Stimulated activated CD4-positive, alpha-beta T cell treated with anti-CD3 and anti-CD28 coated beads, TNF-alpha, amount 100 ng/mL, for 1 hour (primary cell): ENCODE measurements at regions not wholly inside any gene's neighbourhood (a gene's known extent, or its start where the extent isn't known, plus 50 kb on each side); places are given as distances from the start of the nearest gene placed in this dataset.

ENCODE experiments used
- DNase-seq, 3 donors: peaks; one replicate each; pipeline ENCODE4 v3.0.0-alpha.2; 2020; ENCODE audit warnings: low read depth in 3 of 3, low spot score in 1 of 3

GRCh38 chr13:30108216-30108912, 199.0 kb downstream of the KATNAL1 start:
- DNase-seq: no peak

DNA sequence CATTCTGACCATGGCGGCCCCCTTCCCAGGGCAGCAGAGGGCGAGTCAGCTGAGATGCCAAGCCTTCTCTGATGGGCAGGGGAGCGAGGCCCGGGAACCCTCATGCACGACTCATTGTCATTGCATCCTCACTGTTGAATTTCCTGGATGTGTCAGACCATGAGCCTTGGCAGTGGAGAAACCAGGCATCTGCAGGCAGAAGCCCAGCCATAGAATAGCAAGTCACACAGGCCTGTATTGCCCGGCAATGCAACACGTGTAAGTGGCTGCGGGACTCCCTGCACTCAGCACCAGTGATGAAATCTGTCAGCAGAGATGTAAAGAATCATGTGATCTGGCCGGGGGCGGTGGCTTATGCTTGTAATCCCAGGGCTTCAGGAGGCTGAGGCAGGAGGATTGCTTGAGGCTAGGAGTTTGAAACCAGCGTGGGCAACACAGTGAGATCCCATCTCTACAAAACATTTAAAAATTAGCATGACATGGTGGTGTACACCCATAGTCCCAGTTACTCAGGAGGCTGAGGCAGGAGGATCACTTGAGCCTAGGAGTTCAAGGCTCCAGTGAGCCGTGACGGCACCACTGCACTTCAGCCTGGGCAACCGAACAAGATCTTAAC, 199.7 kb downstream of the KATNAL1 start:
- no peak for DNase-seq

- no peak for DNase-seq
These were observed 200.2 kb downstream of the KATNAL1 start for GRCh38 chr13:30107121-30107520.

DNA sequence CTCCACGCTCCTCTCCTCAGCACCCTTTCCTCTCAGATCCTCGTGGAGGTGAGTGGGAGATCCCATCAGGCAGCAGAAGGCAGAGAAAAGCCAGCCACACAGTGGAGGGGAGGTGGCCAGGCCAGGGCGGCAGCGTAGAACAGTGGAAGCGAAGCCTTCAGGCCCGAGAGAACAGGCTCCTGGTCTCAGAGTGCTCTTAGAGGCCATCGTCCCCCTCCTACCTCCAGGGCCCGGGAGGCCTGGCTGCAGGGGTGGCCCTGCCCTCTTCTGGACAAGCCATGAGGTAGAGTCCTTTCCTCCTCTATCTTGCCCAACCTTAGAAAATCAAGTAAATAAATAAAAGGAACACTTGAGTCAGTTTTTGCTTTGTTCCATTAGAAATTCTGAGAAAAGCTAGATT, 202.0 kb downstream of the KATNAL1 start:
- DNase-seq: no peak

GRCh38 chr13:30103161-30103840, 204.1 kb downstream of the KATNAL1 start:
- DNase-seq: no peak

GRCh38 chr13:30100226-30100625, 207.1 kb downstream of the KATNAL1 start:
- no peak for DNase-seq

GRCh38 chr13:30097701-30098100, 209.7 kb downstream of the KATNAL1 start:
- DNase-seq: no peak

GRCh38 chr13:30097089-30097488, 210.3 kb downstream of the KATNAL1 start:
- no peak for DNase-seq

GRCh38 chr13:30094015-30094414, 213.3 kb downstream of the KATNAL1 start:
- no peak for DNase-seq

DNA sequence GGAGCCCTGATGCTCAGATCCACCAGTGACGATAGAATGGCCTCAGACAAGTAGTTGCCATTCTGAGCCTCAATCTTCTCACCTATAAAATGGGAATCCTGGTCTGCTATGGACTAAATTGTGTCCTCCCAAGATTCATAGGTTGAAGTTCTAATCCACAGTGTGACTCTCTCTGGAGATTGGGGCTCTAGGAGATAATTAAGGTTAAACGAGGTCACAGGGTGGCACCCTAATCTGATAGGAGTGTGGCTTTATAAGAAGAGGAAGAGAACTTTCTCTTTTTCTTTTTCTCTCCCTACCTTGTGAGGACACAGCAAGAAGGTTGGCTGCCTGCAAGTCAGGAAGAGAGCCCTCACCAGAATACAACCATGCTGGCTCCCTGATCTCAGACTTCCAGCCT, 214.1 kb downstream of the KATNAL1 start:
- DNase-seq: no peak

- no peak for DNase-seq
These were observed 215.7 kb downstream of the KATNAL1 start for GRCh38 chr13:30091691-30092090.

GRCh38 chr13:30091035-30091434, 216.3 kb downstream of the KATNAL1 start:
- DNase-seq: no peak

- DNase-seq: no peak
These were observed 219.0 kb downstream of the KATNAL1 start for GRCh38 chr13:30088312-30088855.

GRCh38 chr13:30085087-30085486, 222.3 kb downstream of the KATNAL1 start:
- DNase-seq: no peak

DNA sequence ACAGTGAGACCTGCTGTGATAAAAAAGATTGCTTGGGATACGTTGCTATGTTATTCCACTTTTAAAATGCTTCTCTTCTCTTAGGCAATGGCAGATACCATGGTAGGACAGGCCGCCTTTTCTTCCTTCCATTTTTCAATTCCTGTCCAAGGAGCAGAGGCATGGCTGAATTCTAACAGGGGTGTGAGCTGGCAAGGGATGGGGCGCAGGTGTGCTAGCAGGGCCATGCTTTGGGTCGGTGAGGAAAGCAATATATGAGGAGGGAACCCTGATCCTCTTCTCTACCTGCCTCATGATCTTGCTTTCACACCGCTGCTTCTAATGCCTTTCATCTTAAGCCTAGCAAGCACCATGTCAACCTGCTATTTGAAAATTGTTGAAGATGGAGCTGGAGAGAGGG, 225.0 kb downstream of the KATNAL1 start:
- DNase-seq: no peak

DNA sequence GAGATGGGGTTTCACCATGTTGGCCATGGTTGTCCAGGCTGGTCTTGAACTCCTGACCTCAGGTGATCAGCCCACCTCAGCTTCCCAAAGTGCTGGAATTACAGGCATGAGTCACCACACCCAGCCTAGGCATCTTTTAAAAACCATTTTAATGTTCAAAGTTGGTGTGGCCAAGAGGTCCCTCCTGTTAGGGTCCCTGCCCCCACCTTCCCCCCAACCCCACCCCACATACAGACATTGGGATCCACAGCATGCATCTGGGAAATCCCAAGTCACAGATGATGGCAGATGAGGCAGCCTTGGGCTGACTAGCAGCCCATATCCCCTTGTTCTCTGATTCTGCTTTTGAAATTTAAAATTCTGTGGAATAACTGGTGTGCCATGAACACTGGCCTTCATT, 226.0 kb downstream of the KATNAL1 start:
- DNase-seq: no peak

DNA sequence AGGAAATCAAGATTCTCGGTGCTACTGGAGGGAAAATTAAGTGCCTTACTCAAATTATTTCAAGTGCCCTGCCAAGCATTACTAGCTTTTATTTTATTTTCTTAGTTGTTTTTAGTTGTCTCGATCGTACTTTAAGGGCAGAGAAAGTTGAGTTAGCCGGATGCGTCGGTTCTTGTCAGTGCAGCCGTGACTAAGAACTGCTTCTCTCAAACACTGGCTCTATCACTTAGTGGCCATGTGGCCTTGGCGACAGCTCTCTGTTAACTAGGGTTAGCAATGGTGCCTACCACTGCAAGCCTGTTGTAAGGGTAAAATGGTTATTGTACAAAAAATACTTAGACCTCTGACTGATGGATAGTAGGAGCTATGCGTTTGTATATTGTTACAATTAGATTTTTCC, 227.8 kb downstream of the KATNAL1 start:
- DNase-seq: no peak

DNA sequence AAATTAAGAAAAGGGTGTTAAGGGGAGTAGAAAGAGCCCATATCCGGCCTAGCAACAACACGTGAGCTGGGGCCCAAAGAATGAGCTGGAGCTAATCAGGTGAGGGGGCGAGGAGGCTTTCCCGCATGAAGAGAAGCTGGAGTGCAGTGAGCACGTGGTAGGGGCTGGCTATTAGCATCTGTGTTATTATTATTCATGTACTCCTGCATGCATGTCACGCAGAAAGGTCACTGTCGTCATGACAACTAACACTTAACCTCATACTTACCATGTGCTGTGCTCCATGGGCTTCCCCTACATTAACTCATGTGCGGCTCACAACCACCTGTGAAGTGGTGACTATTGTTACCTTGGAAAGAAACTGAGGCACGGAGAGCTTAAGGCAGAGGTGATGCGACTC, 227.6 kb upstream of the UBL3 start:
- DNase-seq: no peak

- DNase-seq: no peak
These were observed 226.9 kb upstream of the UBL3 start for GRCh38 chr13:30077240-30077735.

GRCh38 chr13:30074955-30075614, 224.7 kb upstream of the UBL3 start:
- no peak for DNase-seq

GRCh38 chr13:30074431-30074830, 224.0 kb upstream of the UBL3 start:
- DNase-seq: no peak

GRCh38 chr13:30072818-30073186, 222.4 kb upstream of the UBL3 start:
- DNase-seq: no peak
